K562 (cell line): ENCODE measurements at regions not wholly inside any gene's neighbourhood (a gene's known extent, or its start where the extent isn't known, plus 50 kb on each side); places are given as distances from the start of the nearest gene placed in this dataset.
"Not testable (repeated sequence)": the region's sequence is repeated elsewhere in the genome, so short reads cannot be mapped to it uniquely, and the experiment has no call there.

Source experiments
- ATAC-seq: fragments of 200-7000 bp; cut with Tn5 transposase; 3 replicates; pipeline ENCODE4 v1.9.1; 2020; ENCODE audit warnings: moderate library complexity
- BruUV-seq: library from RNA; stranded (reverse); fragments of 400-500 nt; replicated peaks from 2 replicates; lab custom pipeline; 2021; lab: Mats Ljungman, UMichigan
- CTCF ChIA-PET: fragments of 300-600 bp; formaldehyde crosslinking; extraction: SDS; loops from one replicate; lab custom pipeline; 2021; ENCODE audit warnings: low intra/inter-chr PET ratio; lab: Yijun Ruan, JAX
- POLR2A ChIA-PET: fragments of 300-600, 350-650 bp; sonication (Branson Sonifier 250); formaldehyde crosslinking; extraction: SDS; loops from one replicate; lab custom pipeline; 2021; ENCODE audit warnings: antibody characterized with exemption, inconsistent platforms; lab: Yijun Ruan, JAX
- DNase-seq, 4 experiments: peaks; one replicate each; pipeline versions ENCODE4 v3.0.0 to v3.0.0-alpha.2; 2011 to 2018; ENCODE audit warnings: low spot score in 3 of 4, mixed read lengths in 3 of 4; ENCODE audit errors: extremely low read depth in 1 of 4
- FAIRE-seq: peaks from 2 replicates; lab custom pipeline; 2011; peaks lifted over from hg19 to GRCh38; lab: Jason Lieb, UNC
- H2AFZ ChIP-seq: 2 replicates; pipeline ENCODE4 v1.6.0; 2011; ENCODE audit warnings: low read depth, low read length, control low read depth, inconsistent platforms
- H3K27ac ChIP-seq: fragments of 200-600 bp; 3 replicates; pipeline ENCODE4 v1.8.0; 2011; ENCODE audit warnings: low read depth, mild to moderate bottlenecking, control low read depth, inconsistent platforms, low read length, moderate library complexity, mixed read lengths; ENCODE audit errors: extremely low read depth
- H3K27me3 ChIP-seq, 2 experiments: fragments of 300-600 bp in 1 of 2; 2 replicates in 1 of 2; 3 replicates in 1 of 2; pipeline versions ENCODE4 v1.6.0 to v1.8.0; 2011; ENCODE audit warnings: inconsistent platforms in 2 of 2, low read length in 2 of 2, mild to moderate bottlenecking in 1 of 2, mixed read lengths in 1 of 2, moderate library complexity in 1 of 2; ENCODE audit not compliant: control insufficient read depth in 2 of 2, insufficient read depth in 2 of 2
- H3K36me3 ChIP-seq: fragments of 300-600 bp; 3 replicates; pipeline ENCODE4 v1.8.0; 2011; ENCODE audit warnings: mild to moderate bottlenecking, low read length, inconsistent platforms; ENCODE audit not compliant: control insufficient read depth, insufficient read depth
- H3K4me1 ChIP-seq, 2 experiments: fragments of 200-600 bp in 1 of 2; replicated peaks in 1 of 2; 2 replicates in 1 of 2; 3 replicates in 1 of 2; pipeline versions ENCODE4 v1.5.1 to v1.8.0; 2011; ENCODE audit warnings: inconsistent platforms in 2 of 2, low read length in 2 of 2, mild to moderate bottlenecking in 1 of 2, mixed read lengths in 1 of 2, moderate library complexity in 1 of 2; ENCODE audit not compliant: control insufficient read depth in 2 of 2, insufficient read depth in 2 of 2
- H3K4me2 ChIP-seq: 2 replicates; pipeline ENCODE4 v1.6.1; 2011; ENCODE audit warnings: low read length, control low read depth, inconsistent platforms, mixed read lengths; ENCODE audit not compliant: insufficient read depth
- H3K4me3 ChIP-seq: fragments of 200-600 bp; sonication (generic), shearing (Covaris generic); 2 replicates; pipeline ENCODE4 v1.5.1; 2016; ENCODE audit warnings: control low read depth, inconsistent platforms
- H3K79me2 ChIP-seq: fragments of 200-600 bp; 3 replicates; pipeline ENCODE4 v1.8.0; 2011; ENCODE audit warnings: low read length, inconsistent platforms; ENCODE audit not compliant: control insufficient read depth, insufficient read depth
- H3K9ac ChIP-seq, 2 experiments: 2 replicates each; pipeline versions ENCODE4 v1.6.0 to v1.6.1; 2011; ENCODE audit warnings: low read depth in 2 of 2, low read length in 2 of 2, control low read depth in 1 of 2, inconsistent platforms in 1 of 2, mild to moderate bottlenecking in 1 of 2, mixed read lengths in 1 of 2; ENCODE audit not compliant: insufficient read depth in 1 of 2
- H3K9me1 ChIP-seq: one replicate; pipeline ENCODE4 v1.6.0; 2011; ENCODE audit warnings: inconsistent platforms, mild to moderate bottlenecking, low read length, moderate library complexity; ENCODE audit not compliant: control insufficient read depth, insufficient read depth
- H3K9me3 ChIP-seq: replicated peaks from 2 replicates; pipeline ENCODE4 v1.5.1; 2011; ENCODE audit warnings: low read depth, low read length, inconsistent platforms; ENCODE audit not compliant: control insufficient read depth, insufficient read depth
- H4K20me1 ChIP-seq: replicated peaks from 2 replicates; pipeline ENCODE4 v1.6.1; 2011; ENCODE audit warnings: low read length, inconsistent platforms, mixed read lengths; ENCODE audit not compliant: control insufficient read depth, insufficient read depth
- CXXC5 ChIP-seq: fragments of 250-450 bp; sonication (Bioruptor Pico); IDR thresholded peaks from 2 replicates; pipeline ENCODE4 v1.8.0; 2022; ENCODE audit warnings: inconsistent platforms, mild to moderate bottlenecking, moderate library complexity
- L3MBTL2 ChIP-seq: fragments of 450-650 bp; IDR thresholded peaks from 2 replicates; pipeline ENCODE4 v1.6.1; 2016; ENCODE audit warnings: mild to moderate bottlenecking, moderate library complexity
- POLR2H ChIP-seq: IDR thresholded peaks from 2 replicates; pipeline ENCODE4 v1.6.1; 2016; ENCODE audit warnings: missing genetic modification characterization, low read depth, mild to moderate bottlenecking, control low read depth, missing compliant biosample characterization, moderate library complexity
- POLR3A ChIP-seq: IDR thresholded peaks from 2 replicates; pipeline ENCODE4 v1.6.1; 2011; ENCODE audit warnings: borderline replicate concordance, mild to moderate bottlenecking, moderate library complexity; ENCODE audit not compliant: insufficient read length, insufficient read depth; ENCODE audit errors: extremely low read depth
- TBP ChIP-seq: optimal IDR thresholded peaks from 2 replicates; pipeline ENCODE3; 2011; ENCODE audit warnings: low read depth, low read length, improper control_type of control experiment
- WGBS: fragments of 100-300 bp; shearing (Covaris generic); methylation state at CpG from one replicate; pipeline ENCODE4 v1.1.6; 2016; ENCODE audit warnings: low coverage, mixed read lengths; ENCODE audit not compliant: insufficient coverage; ENCODE audit errors: missing lambda C conversion rate; 5-methylcytosine and 5-hydroxymethylcytosine counted together
- in situ Hi-C: fragments of 300-500 bp; cut with MboI; formaldehyde crosslinking; loops from 4 replicates; pipeline ENCODE4 v1.15.0; 2018; ENCODE audit warnings: inconsistent platforms, mixed read lengths
- intact Hi-C: fragments of 100-400 bp; cut with micrococcal nuclease; formaldehyde crosslinking; loops from 2 replicates; pipeline ENCODE4 v1.14.2; 2022

DNA sequence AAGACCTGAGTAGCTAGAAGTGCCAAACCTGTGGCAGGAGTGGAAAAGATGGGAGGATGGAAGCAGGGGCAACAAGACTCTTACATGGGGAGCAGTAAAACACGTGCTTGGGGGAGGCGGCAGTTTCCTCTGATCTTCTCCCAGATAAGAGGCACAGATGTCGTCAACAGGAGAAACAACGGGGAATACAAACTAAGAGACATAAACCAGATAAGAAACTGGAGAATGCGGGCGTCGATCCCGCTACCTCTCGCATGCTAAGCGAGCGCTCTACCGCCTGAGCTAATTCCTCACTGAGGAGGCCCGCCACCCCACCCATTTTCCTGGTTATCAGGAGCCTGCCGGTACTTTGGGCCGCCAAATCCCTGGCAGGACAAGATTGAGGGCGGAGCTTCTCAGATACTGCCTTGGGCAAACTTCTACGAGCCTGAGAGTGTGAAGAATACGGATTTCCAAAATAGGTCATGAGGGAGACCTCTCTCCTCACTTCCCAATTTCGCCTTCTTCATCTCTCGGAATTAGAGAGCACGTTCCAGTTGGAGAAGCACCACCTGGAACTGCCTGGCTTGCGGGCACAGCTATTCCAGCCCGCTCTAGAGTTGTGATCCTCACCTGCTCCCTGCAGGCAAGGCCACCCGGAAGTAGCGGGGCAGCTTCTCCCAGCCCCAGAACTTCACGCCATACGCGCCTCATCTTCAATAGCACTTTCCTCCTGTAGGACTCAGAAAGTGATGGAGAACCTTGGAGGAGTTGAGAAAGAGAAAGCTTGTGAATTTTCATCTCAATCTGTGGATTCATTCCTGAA lies 496.0 kb downstream of the PRIM2 start:
- H3K27ac ChIP-seq, result not testable (repeated sequence)
- H2AFZ ChIP-seq, result peak overlapping the region; percentile 68; the same call in 1 of the 2 replicates
- TF ChIP-seq CXXC5 (CRISPR knock-in tag), result 0 out of 2 replicates have a peak, but pooled peaks have one; percentile 12
- peak; percentile 31; the same call in 1 of the 2 replicates for TF ChIP-seq L3MBTL2
- TF ChIP-seq POLR2H (tag), result peak; percentile 82
- TF ChIP-seq POLR3A, result peak; percentile 61
- TF ChIP-seq TBP, result peak; percentile 56
- TF ChIP-seq, all 486 proteins: peak for 5; not testable (repeated sequence) for 481
- H3K79me2 ChIP-seq, intact Hi-C loops, H3K9ac ChIP-seq, H3K9me1 ChIP-seq, BruUV-seq, H3K27me3 ChIP-seq, FAIRE-seq, POLR2A ChIA-PET, H3K36me3 ChIP-seq, H4K20me1 ChIP-seq, H3K4me1 ChIP-seq, H3K9me3 ChIP-seq, CTCF ChIA-PET, in situ Hi-C loops: not testable (repeated sequence)
- Histone ChIP-seq H3K4me2 (peak overlapping the region; percentile 25), H3K4me3 (peak overlapping the region; percentile 24; the same call in 1 of the 2 replicates)
- DNase-seq (peak in 3 of 4 experiments; percentile 5 to 25 (median 5)), ATAC-seq (peak; percentile 71)
- 4% methylated on average over 24 of the region's 28 CpGs for WGBS
